Stimulated activated CD4-positive, alpha-beta T cell treated with anti-CD3 and anti-CD28 coated beads, TNF-alpha, amount 100 ng/mL, for 48 hours (primary cell): ENCODE measurements at regions not wholly inside any gene's neighbourhood (a gene's known extent, or its start where the extent isn't known, plus 50 kb on each side); places are given as distances from the start of the nearest gene placed in this dataset.

Experiments
- DNase-seq, 3 donors: peaks; one replicate each; pipeline ENCODE4 v3.0.0-alpha.2; 2020; ENCODE audit warnings: low read depth in 3 of 3

DNA sequence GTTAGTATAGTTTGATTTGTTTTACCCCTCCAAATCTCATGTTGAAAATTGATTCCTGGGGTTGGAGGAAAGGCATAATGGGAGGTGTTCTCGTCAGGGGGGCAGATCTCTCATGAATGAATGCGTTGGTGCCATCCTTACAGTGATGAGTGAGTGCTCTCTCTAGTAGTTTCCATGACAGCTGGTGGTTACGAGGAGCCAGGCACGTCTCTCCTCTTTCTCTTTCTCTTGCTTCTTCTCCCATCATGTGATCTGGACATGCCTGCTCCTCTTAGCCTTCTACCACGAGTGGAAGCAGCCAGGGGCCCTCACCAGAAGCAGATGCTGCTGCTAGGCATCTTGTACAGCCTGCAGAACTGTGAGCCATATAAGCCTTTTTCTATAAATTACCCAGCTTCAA lies 454.1 kb downstream of the EFNA5 start:
- DNase-seq, result no peak

GRCh38 chr5:107215611-107216010 lies 455.1 kb downstream of the EFNA5 start:
- no peak for DNase-seq

DNA sequence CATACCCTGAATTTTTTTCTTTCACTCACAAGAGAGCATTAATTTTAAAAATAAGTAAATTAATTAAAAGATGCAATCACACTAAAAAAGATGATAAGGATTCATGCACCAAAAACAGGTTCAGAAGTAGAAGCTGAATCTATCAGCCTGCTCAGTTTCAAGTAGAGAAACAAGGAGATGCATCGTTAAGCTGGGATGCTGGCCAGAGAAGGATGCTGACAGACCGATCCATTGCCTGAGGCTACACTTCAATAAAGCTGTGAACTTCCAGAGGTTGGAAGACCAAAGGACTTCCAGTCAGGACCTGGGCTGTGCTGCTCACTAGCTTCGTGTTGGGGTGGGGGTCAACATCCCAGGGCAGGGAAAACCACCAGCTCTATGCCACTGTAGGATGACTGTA lies 457.7 kb downstream of the EFNA5 start:
- DNase-seq, result no peak

GRCh38 chr5:107211630-107212029 lies 459.1 kb downstream of the EFNA5 start:
- no peak for DNase-seq

DNA sequence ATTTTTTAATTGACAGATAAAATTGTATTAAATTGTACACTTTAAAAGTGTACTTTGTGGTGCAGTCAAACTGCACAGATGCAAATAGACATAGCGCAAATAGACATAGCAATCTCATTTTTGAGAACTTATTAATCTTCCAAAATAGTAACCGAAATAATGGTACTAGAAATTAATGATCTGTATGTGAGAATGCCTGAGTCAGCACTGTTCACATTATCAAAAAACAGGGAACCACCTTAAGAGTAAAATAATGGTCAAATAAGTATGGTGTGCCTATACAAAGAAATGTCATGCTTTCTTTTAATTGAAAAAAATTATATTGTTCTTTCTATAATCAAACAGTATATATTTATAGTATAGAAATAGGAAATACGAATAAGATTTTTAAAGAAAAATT lies 461.9 kb downstream of the EFNA5 start:
- no peak for DNase-seq

DNA sequence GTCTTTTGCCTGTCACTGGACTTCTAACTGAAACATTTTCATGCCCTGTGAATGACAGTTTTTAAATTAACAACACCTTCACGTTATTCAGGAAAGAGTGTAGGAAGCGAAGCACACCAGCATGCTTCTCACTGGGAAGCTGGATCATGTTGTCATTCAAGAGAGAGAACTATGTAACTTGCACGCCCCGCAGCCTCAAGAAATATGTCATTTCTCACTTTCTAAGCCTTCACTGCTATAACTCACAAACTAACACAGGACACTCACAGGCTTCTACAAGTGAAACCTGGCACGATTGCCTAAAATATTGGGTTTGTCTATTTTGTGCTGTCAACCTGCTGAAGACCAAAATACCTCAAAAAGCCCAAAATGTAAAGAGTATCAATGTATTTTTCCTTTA lies 466.3 kb downstream of the EFNA5 start:
- no peak for DNase-seq

DNA sequence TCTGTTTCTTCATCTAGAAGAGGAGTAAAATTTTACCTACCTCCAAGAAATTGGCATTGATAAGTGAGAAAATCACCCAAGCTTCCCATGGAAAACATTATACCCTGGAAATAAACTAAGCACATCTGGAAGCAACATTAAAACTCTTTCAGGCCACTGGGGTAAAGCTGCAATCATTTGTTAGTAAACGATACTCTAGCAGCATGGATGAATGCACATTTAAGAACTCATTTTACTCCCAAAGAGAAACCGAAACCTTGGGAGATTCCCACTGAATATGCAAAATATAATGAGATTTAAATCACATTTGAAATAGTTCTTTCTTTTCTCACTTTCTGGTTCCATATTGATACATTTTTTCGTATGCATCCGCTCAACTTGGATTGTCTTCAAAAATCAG lies 467.5 kb downstream of the EFNA5 start:
- no peak for DNase-seq

DNA sequence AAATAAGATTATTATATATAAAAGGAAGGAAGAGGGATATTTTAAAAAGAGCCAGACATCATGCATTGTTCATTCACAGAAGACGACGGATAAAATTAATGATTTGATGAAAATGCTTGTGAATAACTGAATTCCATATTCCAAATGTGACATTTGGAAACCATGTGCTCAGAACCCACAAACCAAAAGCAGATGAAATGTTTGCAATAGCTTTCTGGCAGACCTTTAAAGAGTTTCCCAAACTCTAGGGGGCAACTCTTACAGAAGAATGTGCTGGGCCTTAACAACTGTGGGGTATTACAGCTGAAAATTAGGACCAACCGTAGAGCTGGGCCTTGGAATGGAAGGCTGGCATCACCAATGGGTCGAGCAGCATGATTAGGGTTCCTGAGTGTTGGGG lies 471.0 kb downstream of the EFNA5 start:
- no peak for DNase-seq

- no peak for DNase-seq
Observed at GRCh38 chr5:107196500-107197059, 474.2 kb downstream of the EFNA5 start.

- no peak for DNase-seq
Observed at GRCh38 chr5:107195890-107196395, 474.8 kb downstream of the EFNA5 start.

DNA sequence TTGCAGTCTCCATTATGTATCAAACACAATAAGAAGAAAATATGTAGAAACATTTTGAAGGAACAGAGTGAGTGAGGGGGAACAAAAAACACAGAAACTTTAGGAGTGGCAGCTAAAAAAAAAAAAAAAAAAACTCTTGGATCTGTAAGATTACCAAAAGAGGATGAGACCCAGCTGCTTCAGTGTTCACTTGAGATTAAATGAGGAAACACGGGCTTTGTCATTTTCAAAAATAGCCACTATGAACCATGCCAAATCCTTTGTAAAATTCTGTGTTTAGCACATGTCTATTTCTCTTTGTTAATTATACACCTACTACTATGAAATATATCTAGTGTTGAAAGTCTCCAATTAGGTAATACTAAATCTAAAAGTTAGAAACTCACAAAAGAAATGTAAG lies 485.9 kb downstream of the EFNA5 start:
- DNase-seq, result no peak

DNA sequence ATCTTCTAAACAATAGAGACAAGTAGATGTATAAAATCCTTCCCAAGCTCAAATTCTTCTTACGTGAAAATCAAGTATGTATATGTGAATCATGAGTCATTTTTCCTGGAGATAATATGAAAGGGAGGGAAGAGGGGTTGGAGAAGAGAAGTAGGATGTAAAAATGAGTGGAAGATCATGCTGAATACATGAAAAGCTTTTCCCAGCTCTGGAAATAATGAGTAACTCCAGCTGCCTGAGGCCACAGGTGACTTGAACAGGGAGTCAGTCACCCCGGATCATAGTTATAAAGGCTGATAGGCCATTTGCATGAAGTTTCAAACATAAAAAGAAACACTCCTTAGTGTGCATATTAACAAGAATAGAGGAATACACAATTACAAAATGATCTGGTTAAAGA lies 486.7 kb downstream of the EFNA5 start:
- no peak for DNase-seq

DNA sequence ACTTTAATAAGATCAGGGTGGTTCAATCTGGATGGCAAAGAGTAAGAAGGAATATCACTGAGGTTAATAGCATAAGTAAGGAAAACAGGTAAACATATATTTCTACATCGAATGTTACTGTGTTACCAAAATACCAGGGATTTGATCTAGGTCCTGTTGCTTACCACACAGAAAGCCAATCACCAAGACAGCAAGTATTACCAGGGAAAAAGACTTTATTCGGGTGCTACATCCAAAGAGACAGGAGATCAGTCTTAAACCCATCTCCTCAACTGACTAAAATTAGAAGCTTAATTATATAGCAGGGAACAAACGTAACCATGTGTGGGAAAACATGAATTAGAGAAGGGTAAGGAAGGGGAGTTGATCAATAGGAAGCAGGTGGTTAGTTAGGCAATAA lies 500.1 kb downstream of the EFNA5 start:
- DNase-seq, result no peak

GRCh38 chr5:107169867-107170266 lies 500.9 kb downstream of the EFNA5 start:
- DNase-seq, result no peak

DNA sequence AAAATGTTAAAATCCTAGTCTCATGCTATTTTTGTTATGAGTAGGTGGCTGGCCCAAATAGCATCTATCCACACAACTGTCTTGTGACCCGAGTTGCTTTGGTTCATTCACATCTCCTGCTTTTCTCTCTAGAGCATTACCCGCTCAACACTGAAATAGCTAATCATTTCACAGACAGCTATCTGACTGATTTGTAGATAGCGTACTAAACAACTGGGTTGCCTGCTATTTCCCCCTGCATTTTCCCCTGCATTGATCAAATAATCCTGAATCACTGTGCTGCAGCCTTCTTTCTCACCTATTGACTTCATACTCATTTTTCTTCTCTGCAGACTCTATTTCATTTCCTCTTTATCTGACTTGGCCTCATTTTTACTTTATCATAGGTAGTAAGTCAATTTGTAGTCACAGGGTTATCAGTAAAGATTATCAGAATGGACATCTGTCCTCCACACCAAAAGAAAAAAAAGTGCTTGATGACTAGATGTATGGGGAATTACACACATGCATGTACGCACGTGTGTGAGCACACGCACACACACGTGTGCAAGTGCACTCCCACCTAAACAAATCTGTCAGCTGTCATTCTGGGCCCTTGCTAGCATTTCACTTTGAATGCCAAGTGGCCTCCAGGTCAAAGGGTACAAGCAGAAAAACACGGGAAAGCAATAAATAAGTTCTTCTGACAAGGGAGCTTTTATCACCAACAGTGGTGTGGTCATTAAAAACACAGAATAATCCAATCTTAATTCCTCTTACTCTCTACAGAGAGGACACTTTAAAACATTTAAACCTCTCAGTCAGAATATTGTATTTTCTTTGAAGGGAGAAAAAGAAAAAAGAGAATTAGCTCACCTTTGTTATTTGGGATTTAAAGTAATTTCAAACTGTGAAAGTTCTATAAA lies 501.6 kb downstream of the EFNA5 start:
- no peak for DNase-seq

DNA sequence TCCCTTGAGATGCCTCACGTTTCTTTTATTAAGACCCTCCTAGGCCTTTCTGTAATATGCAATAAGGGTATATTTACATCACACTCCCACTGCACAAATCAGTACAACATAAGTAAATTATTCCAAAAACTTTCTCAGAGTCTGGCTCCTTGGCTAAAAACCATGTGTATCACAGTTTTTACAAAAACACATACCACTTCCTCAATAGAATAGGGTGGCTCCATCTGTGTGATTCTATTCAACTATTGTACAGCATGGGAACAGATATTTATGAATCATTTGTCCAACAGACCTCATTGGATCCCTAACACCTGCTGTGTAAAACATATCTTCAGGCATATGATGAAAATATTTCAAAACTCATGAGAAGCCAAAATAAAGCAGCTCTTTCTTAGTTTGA lies 502.7 kb downstream of the EFNA5 start:
- DNase-seq, result no peak

DNA sequence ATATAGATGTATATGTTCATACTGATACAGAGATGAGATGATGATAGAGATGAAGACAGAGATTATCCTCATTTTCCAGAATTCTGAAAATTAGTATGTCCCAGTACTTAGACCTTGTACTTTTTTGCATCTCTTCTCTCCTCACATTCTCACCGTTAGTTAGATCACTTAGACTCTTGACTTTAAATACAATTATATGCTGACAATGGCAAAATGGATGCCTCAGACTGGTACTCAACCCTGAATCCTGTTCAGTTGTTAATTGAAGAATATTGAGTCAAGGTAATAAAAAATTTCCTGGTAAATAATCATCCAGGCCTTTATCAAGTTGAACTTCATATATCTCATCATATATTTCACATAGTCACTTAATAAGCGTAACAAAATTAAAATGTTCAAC lies 505.4 kb downstream of the EFNA5 start:
- DNase-seq, result no peak

DNA sequence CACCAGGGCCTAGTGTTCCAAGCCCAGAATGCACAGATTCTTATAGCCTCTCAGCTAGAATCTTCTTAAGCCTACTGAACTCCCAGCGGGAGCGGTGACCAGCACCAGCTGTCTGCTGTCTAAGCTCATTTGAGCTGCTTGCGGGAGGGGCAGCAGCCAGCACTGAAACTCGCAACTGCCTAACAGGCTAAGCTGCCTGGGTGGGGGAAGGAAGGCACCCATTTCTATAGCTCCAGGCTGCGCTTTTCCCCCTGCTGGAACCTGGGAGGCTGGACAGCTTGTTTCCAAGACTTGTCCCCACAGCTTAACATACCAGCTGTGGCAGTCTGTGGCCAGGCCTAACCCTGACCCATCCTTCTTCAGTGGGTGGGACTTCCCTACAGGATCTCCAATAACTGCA lies 512.9 kb downstream of the EFNA5 start:
- DNase-seq, result no peak

DNA sequence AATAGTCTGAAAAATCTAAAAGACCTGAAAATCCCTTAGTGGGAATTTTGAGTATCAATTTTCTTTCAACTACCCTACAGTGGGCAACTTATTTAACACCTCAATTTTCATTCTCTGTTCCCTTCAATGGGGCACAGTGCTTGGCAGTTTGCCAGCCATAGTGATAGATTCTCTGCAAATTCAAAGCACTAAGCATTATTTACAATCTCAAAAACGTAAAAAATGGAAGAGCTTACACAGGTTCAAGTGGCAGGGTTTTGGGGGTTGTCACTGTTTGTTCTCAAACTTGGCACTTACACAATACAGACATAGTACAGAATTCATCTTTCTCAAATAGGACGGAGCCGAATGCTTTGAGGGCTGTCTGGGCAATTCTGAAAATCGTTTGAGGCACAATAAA lies 515.0 kb downstream of the EFNA5 start:
- no peak for DNase-seq

DNA sequence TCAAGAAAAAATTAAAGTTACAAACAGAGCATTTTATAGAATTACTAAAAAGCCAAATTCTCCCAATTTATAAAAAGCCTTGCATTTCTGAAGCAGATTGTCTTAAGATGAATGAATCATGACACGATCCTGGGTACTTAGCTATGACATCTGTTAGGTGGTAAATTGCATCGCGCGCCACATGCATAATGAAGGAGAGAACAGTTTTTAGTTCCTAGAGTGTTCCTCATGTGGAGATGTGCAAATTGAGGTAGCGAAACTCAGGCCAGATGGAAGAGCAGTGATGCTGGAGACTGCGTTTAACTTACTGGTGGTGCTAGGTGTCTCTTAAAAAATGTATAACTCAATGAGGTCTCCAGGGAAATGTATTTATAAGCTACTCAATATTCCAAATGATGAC lies 516.1 kb downstream of the EFNA5 start:
- no peak for DNase-seq

DNA sequence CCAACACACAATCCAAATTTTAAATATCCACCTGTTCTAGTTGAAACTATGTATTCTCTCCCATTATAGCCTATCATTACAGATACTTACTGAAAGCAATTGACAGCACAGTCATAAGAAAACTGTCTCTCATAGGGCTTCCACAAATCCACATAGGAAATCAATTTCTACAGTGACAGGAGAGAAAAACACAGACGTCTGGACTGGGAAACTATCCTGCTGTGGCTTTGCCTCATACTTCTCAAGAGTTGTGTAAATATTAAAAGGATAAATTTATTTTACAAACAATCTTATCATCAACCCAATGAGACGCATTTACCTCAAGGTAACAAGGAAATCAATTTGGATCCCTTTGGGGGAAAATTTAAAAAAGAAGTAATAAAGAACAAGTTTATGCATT lies 517.5 kb downstream of the EFNA5 start:
- DNase-seq, result no peak

GRCh38 chr5:107149243-107150005 lies 521.3 kb downstream of the EFNA5 start:
- DNase-seq, result no peak

- DNase-seq, result no peak
Observed at GRCh38 chr5:107147589-107147988, 523.1 kb downstream of the EFNA5 start.
